HepG2 (cell line): ENCODE measurements at regions not wholly inside any gene's neighbourhood (a gene's known extent, or its start where the extent isn't known, plus 50 kb on each side); places are given as distances from the start of the nearest gene placed in this dataset.

Experiments used
- ARID5B ChIP-seq: IDR thresholded peaks from 2 replicates; pipeline ENCODE4 v1.4.0; 2020; ENCODE audit warnings: mild to moderate bottlenecking, missing genetic modification reagents
- ASH2L ChIP-seq: fragments of 300-600, 200-600 bp; sonication (generic); IDR thresholded peaks from 2 replicates; pipeline ENCODE4 v1.7.0; 2017; ENCODE audit warnings: low read depth, mild to moderate bottlenecking, moderate library complexity, mixed read lengths, low read length; ENCODE audit not compliant: insufficient read length
- GTF3A ChIP-seq: sonication (generic); formaldehyde crosslinking; conservative IDR thresholded peaks from 2 replicates; pipeline ENCODE4 v1.4.0; 2020; ENCODE audit warnings: mild to moderate bottlenecking, missing genetic modification reagents
- U2AF2 ChIP-seq: fragments of 200-400 bp; formaldehyde crosslinking; IDR thresholded peaks from 2 replicates; pipeline ENCODE4 v1.6.1; 2017; ENCODE audit warnings: low read depth, mild to moderate bottlenecking, low read length
- ZNF839 ChIP-seq: sonication (generic); formaldehyde crosslinking; IDR thresholded peaks from 2 replicates; pipeline ENCODE4 v1.4.0; 2020; ENCODE audit warnings: missing genetic modification reagents, mild to moderate bottlenecking, borderline replicate concordance
- TF ChIP-seq, protein P1 (sequence below): sonication (generic); formaldehyde crosslinking; IDR thresholded peaks from 2 replicates; pipeline ENCODE4 v1.5.0; 2020; ENCODE audit warnings: mild to moderate bottlenecking, missing genetic modification reagents

GRCh38 chr7:42548816-42549611 is 312.0 kb upstream of the GLI3 start (continued):
- TF ChIP-seq GTF3A (CRISPR knock-in tag), result no peak
- no peak for TF ChIP-seq ARID5B (CRISPR knock-in tag)
- TF ChIP-seq U2AF2, result no peak
- TF ChIP-seq ASH2L, result no peak
- TF ChIP-seq, protein P1, sequence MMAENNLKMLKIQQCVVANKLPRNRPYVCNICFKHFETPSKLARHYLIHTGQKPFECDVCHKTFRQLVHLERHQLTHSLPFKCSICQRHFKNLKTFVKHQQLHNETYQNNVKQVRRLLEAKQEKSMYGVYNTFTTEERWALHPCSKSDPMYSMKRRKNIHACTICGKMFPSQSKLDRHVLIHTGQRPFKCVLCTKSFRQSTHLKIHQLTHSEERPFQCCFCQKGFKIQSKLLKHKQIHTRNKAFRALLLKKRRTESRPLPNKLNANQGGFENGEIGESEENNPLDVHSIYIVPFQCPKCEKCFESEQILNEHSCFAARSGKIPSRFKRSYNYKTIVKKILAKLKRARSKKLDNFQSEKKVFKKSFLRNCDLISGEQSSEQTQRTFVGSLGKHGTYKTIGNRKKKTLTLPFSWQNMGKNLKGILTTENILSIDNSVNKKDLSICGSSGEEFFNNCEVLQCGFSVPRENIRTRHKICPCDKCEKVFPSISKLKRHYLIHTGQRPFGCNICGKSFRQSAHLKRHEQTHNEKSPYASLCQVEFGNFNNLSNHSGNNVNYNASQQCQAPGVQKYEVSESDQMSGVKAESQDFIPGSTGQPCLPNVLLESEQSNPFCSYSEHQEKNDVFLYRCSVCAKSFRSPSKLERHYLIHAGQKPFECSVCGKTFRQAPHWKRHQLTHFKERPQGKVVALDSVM, result no peak
- TF ChIP-seq ZNF839 (CRISPR knock-in tag), result no peak
